ENCODE measurements at regions not wholly inside any gene's neighbourhood (a gene's known extent, or its start where the extent isn't known, plus 50 kb on each side); places are given as distances from the start of the nearest gene placed in this dataset.
"Not testable (repeated sequence)": the region's sequence is repeated elsewhere in the genome, so short reads cannot be mapped to it uniquely, and the experiment has no call there.

DNA sequence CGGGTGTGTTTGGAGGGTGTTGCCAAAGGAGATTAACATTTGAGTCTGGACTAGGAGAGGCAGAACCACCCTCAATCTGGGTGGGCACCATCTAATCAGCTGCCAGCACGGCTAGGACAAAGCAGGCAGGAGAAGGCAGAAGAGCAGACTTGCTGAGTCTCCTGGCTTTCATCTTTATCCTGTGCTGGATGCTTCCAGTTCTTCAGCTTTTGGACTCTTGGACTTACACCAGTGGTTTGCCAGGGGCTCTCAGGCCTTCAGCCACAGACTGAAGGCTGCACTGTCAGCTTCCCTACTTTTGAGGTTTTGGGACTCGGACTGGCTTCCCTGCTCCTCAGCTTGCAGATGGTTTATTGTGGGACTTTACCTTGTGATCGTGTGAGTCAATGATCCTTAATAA, 70.4 kb upstream of the AGAP9 start:
- TF ChIP-seq, protein P1, sequence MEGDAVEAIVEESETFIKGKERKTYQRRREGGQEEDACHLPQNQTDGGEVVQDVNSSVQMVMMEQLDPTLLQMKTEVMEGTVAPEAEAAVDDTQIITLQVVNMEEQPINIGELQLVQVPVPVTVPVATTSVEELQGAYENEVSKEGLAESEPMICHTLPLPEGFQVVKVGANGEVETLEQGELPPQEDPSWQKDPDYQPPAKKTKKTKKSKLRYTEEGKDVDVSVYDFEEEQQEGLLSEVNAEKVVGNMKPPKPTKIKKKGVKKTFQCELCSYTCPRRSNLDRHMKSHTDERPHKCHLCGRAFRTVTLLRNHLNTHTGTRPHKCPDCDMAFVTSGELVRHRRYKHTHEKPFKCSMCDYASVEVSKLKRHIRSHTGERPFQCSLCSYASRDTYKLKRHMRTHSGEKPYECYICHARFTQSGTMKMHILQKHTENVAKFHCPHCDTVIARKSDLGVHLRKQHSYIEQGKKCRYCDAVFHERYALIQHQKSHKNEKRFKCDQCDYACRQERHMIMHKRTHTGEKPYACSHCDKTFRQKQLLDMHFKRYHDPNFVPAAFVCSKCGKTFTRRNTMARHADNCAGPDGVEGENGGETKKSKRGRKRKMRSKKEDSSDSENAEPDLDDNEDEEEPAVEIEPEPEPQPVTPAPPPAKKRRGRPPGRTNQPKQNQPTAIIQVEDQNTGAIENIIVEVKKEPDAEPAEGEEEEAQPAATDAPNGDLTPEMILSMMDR (conservative IDR thresholded peaks at IDR 0.05 in 1 of 2, IDR thresholded peaks at IDR 0.05 in 1 of 2; ENCODE audit: extremely low read depth in 1 of 2, insufficient read depth in 1 of 2, low read depth in 1 of 2, low read length in 2 of 2), result not testable (repeated sequence)
- TF ChIP-seq EZH2 (IDR thresholded peaks at IDR 0.05; ENCODE audit: borderline replicate concordance, low read length), result not testable (repeated sequence)
